ENCODE measurements at regions not wholly inside any gene's neighbourhood (a gene's known extent, or its start where the extent isn't known, plus 50 kb on each side); places are given as distances from the start of the nearest gene placed in this dataset.

- H3K9me3 ChIP-seq (ENCODE audit: severe bottlenecking), result peaks cover under 1% of the 10 kb centered on the region
- TF ChIP-seq, protein P1, sequence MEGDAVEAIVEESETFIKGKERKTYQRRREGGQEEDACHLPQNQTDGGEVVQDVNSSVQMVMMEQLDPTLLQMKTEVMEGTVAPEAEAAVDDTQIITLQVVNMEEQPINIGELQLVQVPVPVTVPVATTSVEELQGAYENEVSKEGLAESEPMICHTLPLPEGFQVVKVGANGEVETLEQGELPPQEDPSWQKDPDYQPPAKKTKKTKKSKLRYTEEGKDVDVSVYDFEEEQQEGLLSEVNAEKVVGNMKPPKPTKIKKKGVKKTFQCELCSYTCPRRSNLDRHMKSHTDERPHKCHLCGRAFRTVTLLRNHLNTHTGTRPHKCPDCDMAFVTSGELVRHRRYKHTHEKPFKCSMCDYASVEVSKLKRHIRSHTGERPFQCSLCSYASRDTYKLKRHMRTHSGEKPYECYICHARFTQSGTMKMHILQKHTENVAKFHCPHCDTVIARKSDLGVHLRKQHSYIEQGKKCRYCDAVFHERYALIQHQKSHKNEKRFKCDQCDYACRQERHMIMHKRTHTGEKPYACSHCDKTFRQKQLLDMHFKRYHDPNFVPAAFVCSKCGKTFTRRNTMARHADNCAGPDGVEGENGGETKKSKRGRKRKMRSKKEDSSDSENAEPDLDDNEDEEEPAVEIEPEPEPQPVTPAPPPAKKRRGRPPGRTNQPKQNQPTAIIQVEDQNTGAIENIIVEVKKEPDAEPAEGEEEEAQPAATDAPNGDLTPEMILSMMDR (IDR thresholded peaks at IDR 0.05; ENCODE audit: low read depth, low read length), result no peak
- no peak overlapping the region for H3K27ac ChIP-seq
- no peak overlapping the region for H3K4me3 ChIP-seq (ENCODE audit: low read depth, low read length)
- no peak for DNase-seq
- H3K27me3 ChIP-seq (ENCODE audit: insufficient read depth, low read depth, severe bottlenecking), result no peaks in the 10 kb centered on the region
- no peaks in the 10 kb centered on the region for H3K36me3 ChIP-seq
Measured at GRCh38 chr1:29855561-29856160, 619.3 kb downstream of the PTPRU start.

DNA sequence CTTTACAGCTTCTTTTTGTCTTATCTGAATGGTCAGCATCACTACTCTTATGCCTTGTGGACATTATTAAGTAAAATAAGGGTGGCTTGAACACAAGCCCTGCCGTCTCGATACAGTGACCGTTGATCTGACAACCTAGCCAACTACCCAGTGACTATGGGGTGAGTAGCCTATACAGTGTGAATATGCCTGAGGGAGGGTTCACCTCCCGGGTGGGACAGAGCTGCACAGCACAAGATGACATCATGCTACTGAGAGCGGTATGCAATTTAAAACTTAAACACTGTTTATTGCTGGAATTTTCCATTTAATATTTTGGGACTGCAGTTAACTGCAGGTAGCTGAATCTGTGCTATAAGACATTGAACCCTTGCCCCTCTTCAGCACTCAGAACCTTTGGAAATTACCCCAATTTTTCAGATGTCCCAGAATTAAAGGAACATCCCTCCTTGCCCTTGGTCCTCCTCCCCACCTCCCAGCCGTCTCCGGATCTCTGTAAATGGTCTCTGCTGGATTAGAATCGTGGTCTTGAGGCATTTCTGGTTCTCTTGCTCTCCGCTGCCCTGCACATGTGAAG lies 618.5 kb downstream of the PTPRU start:
- Histone ChIP-seq H3K27me3 (ENCODE audit: insufficient read depth, low read depth, severe bottlenecking) (no peaks in the 10 kb centered on the region), H3K36me3 (no peaks in the 10 kb centered on the region), H3K9me3 (ENCODE audit: severe bottlenecking) (no peaks in the 10 kb centered on the region), H3K27ac (no peak overlapping the region), H3K4me3 (ENCODE audit: low read depth, low read length) (no peak overlapping the region)
- DNase-seq, result no peak
- TF ChIP-seq, protein P1 (IDR thresholded peaks at IDR 0.05; ENCODE audit: low read depth, low read length), result no peak

DNA sequence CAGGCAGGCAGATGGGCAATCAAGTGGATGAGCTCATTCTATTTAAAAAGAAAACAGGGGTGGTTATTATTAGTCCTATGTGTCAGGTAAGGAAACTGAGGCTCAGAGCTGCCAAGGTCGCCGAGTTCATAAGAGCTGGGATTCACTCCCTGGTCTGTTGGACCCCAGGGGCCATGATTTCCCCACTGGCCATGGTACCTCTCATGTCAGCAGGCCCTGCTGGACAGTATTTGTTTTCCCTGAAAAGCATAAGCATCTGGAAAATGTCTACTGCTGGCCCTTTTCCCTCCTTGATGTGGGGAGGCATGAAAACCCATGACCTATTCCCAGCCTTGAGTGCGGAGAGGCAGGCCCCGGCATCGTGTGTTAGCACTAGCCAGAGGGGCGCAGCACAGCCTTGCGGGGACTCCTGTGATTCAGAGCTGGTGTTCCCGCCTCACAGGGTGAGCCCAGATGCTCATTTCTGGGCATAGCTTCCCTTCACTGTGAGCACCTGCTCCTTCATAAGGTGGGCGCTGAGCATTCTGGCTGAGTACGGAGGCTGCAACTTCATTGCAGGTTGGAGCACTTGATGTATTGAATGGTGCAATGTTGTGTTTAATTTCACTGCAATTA lies 617.5 kb downstream of the PTPRU start:
- Histone ChIP-seq H3K36me3 (no peaks in the 10 kb centered on the region), H3K27me3 (ENCODE audit: insufficient read depth, low read depth, severe bottlenecking) (no peaks in the 10 kb centered on the region), H3K27ac (no peak overlapping the region), H3K4me3 (ENCODE audit: low read depth, low read length) (no peak overlapping the region), H3K9me3 (ENCODE audit: severe bottlenecking) (no peaks in the 10 kb centered on the region)
- no peak for DNase-seq
- TF ChIP-seq, protein P1 (IDR thresholded peaks at IDR 0.05; ENCODE audit: low read depth, low read length), result no peak

- TF ChIP-seq, protein P1 (IDR thresholded peaks at IDR 0.05; ENCODE audit: low read depth, low read length), result 0 out of 2 replicates have a peak, but pooled peaks have one; percentile 4
- no peaks in the 10 kb centered on the region for H3K27me3 ChIP-seq (ENCODE audit: insufficient read depth, low read depth, severe bottlenecking)
- DNase-seq, result no peak
- no peaks in the 10 kb centered on the region for H3K36me3 ChIP-seq
- H3K9me3 ChIP-seq (ENCODE audit: severe bottlenecking), result no peaks in the 10 kb centered on the region
- H3K27ac ChIP-seq, result no peak overlapping the region
- H3K4me3 ChIP-seq (ENCODE audit: low read depth, low read length), result no peak overlapping the region
Measured at GRCh38 chr1:29852248-29852647, 615.9 kb downstream of the PTPRU start.

DNA sequence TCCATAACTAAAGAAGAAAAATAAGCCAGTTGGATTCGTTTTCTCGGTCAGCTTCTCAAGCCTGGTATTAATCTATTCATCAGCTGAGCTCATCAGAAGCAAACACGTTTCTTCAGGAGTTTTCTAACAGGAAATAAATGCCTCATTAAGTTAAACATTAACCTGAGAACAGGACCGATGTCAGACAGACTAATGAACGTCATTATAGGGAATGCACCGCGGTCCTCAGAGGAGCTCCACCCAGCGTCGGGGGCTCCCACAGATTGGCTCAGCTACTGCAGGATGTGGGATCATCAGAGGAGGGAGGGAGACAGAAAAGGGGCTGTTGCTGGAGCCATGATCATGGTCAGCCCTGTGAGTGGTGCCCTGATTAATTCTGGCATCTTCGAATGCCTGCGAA lies 615.4 kb downstream of the PTPRU start:
- TF ChIP-seq, protein P1 (IDR thresholded peaks at IDR 0.05; ENCODE audit: low read depth, low read length), result no peak
- Histone ChIP-seq H3K4me3 (ENCODE audit: low read depth, low read length) (no peak overlapping the region), H3K9me3 (ENCODE audit: severe bottlenecking) (no peaks in the 10 kb centered on the region), H3K27ac (no peak overlapping the region), H3K27me3 (ENCODE audit: insufficient read depth, low read depth, severe bottlenecking) (no peaks in the 10 kb centered on the region), H3K36me3 (no peaks in the 10 kb centered on the region)
- no peak for DNase-seq
